Gastroesophageal sphincter (tissue), 3 donors: ENCODE measurements at regions not wholly inside any gene's neighbourhood (a gene's known extent, or its start where the extent isn't known, plus 50 kb on each side); places are given as distances from the start of the nearest gene placed in this dataset.

Experiments used
- EP300 ChIP-seq: sonication (generic); formaldehyde crosslinking; IDR thresholded peaks from one replicate; pipeline ENCODE4 v1.6.1; 2017; ENCODE audit warnings: antibody characterized with exemption, mild to moderate bottlenecking
- POLR2AphosphoS5 ChIP-seq: sonication (generic); formaldehyde crosslinking; IDR thresholded peaks from one replicate; pipeline ENCODE4 v1.6.1; 2017; ENCODE audit warnings: antibody characterized with exemption
- TF ChIP-seq, protein P1 (sequence below), 4 experiments: fragments of 200-600 bp in 2 of 4; fragments of 450-650 bp in 2 of 4; sonication (generic) in 1 of 4; IDR thresholded peaks; one replicate each; pipeline ENCODE4 v1.5.1; 2017 to 2019; ENCODE audit warnings: antibody characterized with exemption in 4 of 4, mild to moderate bottlenecking in 2 of 4, moderate library complexity in 2 of 4

DNA sequence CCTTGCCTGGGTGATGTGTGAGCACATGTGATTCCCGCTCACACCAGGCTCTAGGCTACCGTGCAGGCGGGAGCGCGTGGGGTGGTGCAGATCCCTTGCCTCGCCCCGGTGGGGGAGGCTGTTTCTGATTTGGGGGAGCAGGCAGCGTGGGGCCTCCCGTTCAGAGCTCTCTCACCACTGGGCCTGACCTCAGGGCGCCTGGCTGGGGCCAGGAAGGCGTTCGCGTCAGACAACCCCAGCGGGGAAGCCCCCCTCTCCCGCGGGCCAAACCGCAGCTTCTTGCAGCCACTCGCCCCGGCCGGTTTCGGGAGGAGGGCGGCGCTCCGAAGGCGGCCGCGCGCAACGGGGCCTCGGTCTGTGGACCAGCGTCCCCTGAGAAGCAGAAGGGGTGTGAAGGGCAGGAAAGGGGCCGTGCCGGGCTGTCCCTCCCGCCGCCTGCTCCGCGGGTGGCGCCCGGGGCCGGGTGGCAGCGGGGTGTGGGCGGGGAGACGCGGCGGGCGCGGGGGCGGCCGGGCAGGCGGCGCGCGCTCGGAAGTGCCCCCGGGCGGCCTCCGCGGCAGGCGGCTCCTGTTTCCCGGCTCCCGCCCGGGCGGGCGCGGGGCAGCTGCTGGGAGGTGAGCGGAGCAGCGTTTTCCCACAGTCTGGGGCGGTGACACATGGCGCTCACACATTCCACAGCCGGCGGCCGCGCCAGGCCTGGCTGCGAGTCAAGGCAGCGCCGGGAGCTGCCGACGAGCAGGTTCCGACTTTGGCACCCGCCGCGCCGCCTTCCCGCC is 65.1 kb upstream of the HES1 start:
- TF ChIP-seq, protein P1, sequence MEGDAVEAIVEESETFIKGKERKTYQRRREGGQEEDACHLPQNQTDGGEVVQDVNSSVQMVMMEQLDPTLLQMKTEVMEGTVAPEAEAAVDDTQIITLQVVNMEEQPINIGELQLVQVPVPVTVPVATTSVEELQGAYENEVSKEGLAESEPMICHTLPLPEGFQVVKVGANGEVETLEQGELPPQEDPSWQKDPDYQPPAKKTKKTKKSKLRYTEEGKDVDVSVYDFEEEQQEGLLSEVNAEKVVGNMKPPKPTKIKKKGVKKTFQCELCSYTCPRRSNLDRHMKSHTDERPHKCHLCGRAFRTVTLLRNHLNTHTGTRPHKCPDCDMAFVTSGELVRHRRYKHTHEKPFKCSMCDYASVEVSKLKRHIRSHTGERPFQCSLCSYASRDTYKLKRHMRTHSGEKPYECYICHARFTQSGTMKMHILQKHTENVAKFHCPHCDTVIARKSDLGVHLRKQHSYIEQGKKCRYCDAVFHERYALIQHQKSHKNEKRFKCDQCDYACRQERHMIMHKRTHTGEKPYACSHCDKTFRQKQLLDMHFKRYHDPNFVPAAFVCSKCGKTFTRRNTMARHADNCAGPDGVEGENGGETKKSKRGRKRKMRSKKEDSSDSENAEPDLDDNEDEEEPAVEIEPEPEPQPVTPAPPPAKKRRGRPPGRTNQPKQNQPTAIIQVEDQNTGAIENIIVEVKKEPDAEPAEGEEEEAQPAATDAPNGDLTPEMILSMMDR (IDR thresholded peaks at IDR 0.05), result peak in 2 of 4 experiments; percentile 12 to 35
- TF ChIP-seq POLR2AphosphoS5 (peak; percentile 82), EP300 (no peak)
